GM19324 (cell line): ENCODE measurements at regions not wholly inside any gene's neighbourhood (a gene's known extent, or its start where the extent isn't known, plus 50 kb on each side); places are given as distances from the start of the nearest gene placed in this dataset.

Experiments
- ATAC-seq: cut with Tn5 transposase; IDR thresholded peaks from one replicate; pipeline ENCODE4 v1.9.1; 2021; ENCODE audit warnings: mild to moderate bottlenecking, moderate library complexity; ENCODE audit not compliant: unreplicated experiment, low FRiP score

GRCh38 chr1:87265786-87266185 is 62.9 kb upstream of the LMO4 start:
- no peak for ATAC-seq

GRCh38 chr1:87268111-87268510 is 60.6 kb upstream of the LMO4 start:
- ATAC-seq: no peak

GRCh38 chr1:87269921-87270320 is 58.8 kb upstream of the LMO4 start:
- no peak for ATAC-seq

- ATAC-seq: no peak
These were observed 55.4 kb upstream of the LMO4 start for GRCh38 chr1:87273291-87273690.

GRCh38 chr1:87274851-87275250 is 53.8 kb upstream of the LMO4 start:
- no peak for ATAC-seq

- no peak for ATAC-seq
These were observed 49.7 kb upstream of the LMO4 start for GRCh38 chr1:87278825-87279535.
